Mesenchymal stem cell (in vitro differentiated cells and primary cell): ENCODE measurements at regions not wholly inside any gene's neighbourhood (a gene's known extent, or its start where the extent isn't known, plus 50 kb on each side); places are given as distances from the start of the nearest gene placed in this dataset.
A peak's percentile ranks its signal among the peaks of the same experiment; 100 is the strongest.
"Not testable (repeated sequence)": the region's sequence is repeated elsewhere in the genome, so short reads cannot be mapped to it uniquely, and the experiment has no call there.

Source experiments
- DNase-seq: peaks from one replicate; pipeline ENCODE4 v3.0.0-alpha.2; 2013
- H2AFZ ChIP-seq: one replicate; pipeline ENCODE4 v1.6.1; 2013; ENCODE audit warnings: low read depth, mild to moderate bottlenecking, control low read depth, inconsistent platforms, low read length, moderate library complexity
- H2AK5ac ChIP-seq: 2 replicates; pipeline ENCODE4 v1.6.1; 2013; ENCODE audit warnings: low read length, moderate library complexity, mild to moderate bottlenecking, inconsistent platforms; ENCODE audit not compliant: severe bottlenecking
- H2BK120ac ChIP-seq: one replicate; pipeline ENCODE4 v1.6.1; 2013; ENCODE audit warnings: low read depth, mild to moderate bottlenecking, inconsistent platforms, low read length, moderate library complexity
- H2BK12ac ChIP-seq, 2 experiments: one replicate each; pipeline ENCODE4 v1.6.1; 2013; ENCODE audit warnings: inconsistent platforms in 2 of 2, low read length in 2 of 2, mild to moderate bottlenecking in 2 of 2, moderate library complexity in 2 of 2, control low read depth in 1 of 2
- H2BK15ac ChIP-seq: one replicate; pipeline ENCODE4 v1.6.1; 2013; ENCODE audit warnings: mild to moderate bottlenecking, low read depth, inconsistent platforms; ENCODE audit not compliant: poor library complexity, severe bottlenecking
- H2BK5ac ChIP-seq: 2 replicates; pipeline ENCODE4 v1.6.1; 2013; ENCODE audit warnings: low read depth, mild to moderate bottlenecking, low read length, control low read depth, inconsistent platforms; ENCODE audit not compliant: poor library complexity, severe bottlenecking
- H3K14ac ChIP-seq, 2 experiments: one replicate each; pipeline ENCODE4 v1.6.1; 2013; ENCODE audit warnings: inconsistent platforms in 2 of 2, low read length in 2 of 2, control low read depth in 1 of 2, mild to moderate bottlenecking in 1 of 2, moderate library complexity in 1 of 2
- H3K18ac ChIP-seq, 2 experiments: one replicate each; pipeline ENCODE4 v1.6.1; 2013; ENCODE audit warnings: inconsistent platforms in 2 of 2, low read length in 2 of 2, control low read depth in 1 of 2, low read depth in 1 of 2, mild to moderate bottlenecking in 1 of 2
- H3K23ac ChIP-seq, 2 experiments: one replicate each; pipeline ENCODE4 v1.6.1; 2013; ENCODE audit warnings: inconsistent platforms in 2 of 2, low read length in 2 of 2, mild to moderate bottlenecking in 2 of 2, moderate library complexity in 2 of 2, control low read depth in 1 of 2
- H3K27ac ChIP-seq: 2 replicates; pipeline ENCODE4 v1.5.1; 2013; ENCODE audit warnings: mild to moderate bottlenecking, moderate library complexity, low read length, control low read depth, inconsistent platforms; ENCODE audit not compliant: poor library complexity, severe bottlenecking
- H3K27me3 ChIP-seq, 2 experiments: 2 replicates each; pipeline versions ENCODE4 v1.6.1 to v1.7.0; 2013; ENCODE audit warnings: low read length in 2 of 2, mild to moderate bottlenecking in 2 of 2, moderate library complexity in 2 of 2, control low read depth in 1 of 2, inconsistent platforms in 1 of 2; ENCODE audit not compliant: control insufficient read depth in 1 of 2, insufficient read depth in 1 of 2
- H3K36me3 ChIP-seq, 2 experiments: 2 replicates each; pipeline versions ENCODE4 v1.6.1 to v1.7.0; 2013; ENCODE audit warnings: low read length in 2 of 2, control low read depth in 1 of 2, inconsistent platforms in 1 of 2, low read depth in 1 of 2, mild to moderate bottlenecking in 1 of 2; ENCODE audit not compliant: insufficient read depth in 2 of 2, control insufficient read depth in 1 of 2
- H3K4ac ChIP-seq, 2 experiments: one replicate each; pipeline ENCODE4 v1.6.1; 2013; ENCODE audit warnings: inconsistent platforms in 2 of 2, low read length in 2 of 2, mild to moderate bottlenecking in 2 of 2, moderate library complexity in 2 of 2, control low read depth in 1 of 2, low read depth in 1 of 2
- H3K4me1 ChIP-seq: 2 replicates; pipeline ENCODE4 v1.6.1; 2013; ENCODE audit warnings: low read depth, low read length, control low read depth; ENCODE audit not compliant: control insufficient read depth, insufficient read depth
- H3K4me2 ChIP-seq: 2 replicates; pipeline ENCODE4 v1.6.1; 2013; ENCODE audit warnings: low read length, mild to moderate bottlenecking, inconsistent platforms; ENCODE audit not compliant: poor library complexity, severe bottlenecking
- H3K4me3 ChIP-seq, 2 experiments: 2 replicates each; pipeline versions ENCODE4 v1.5.1 to v1.7.0; 2013; ENCODE audit warnings: low read length in 2 of 2, mild to moderate bottlenecking in 2 of 2, control low read depth in 1 of 2, low read depth in 1 of 2; ENCODE audit not compliant: insufficient read depth in 1 of 2
- H3K79me1 ChIP-seq: replicated peaks from 2 replicates; pipeline ENCODE4 v1.6.1; 2013; ENCODE audit warnings: mild to moderate bottlenecking, control low read depth, low read length, inconsistent platforms; ENCODE audit not compliant: poor library complexity, severe bottlenecking
- H3K9ac ChIP-seq: 2 replicates; pipeline ENCODE4 v1.7.0; 2013; ENCODE audit warnings: mild to moderate bottlenecking, low read length, moderate library complexity
- H3K9me3 ChIP-seq: 2 replicates; pipeline ENCODE4 v1.7.0; 2013; ENCODE audit warnings: mild to moderate bottlenecking, low read length; ENCODE audit not compliant: control insufficient read depth
- H4K8ac ChIP-seq: one replicate; pipeline ENCODE4 v1.6.1; 2013; ENCODE audit warnings: inconsistent platforms, mild to moderate bottlenecking, low read length, moderate library complexity
- H4K91ac ChIP-seq: one replicate; pipeline ENCODE4 v1.6.1; 2013; ENCODE audit warnings: mild to moderate bottlenecking, low read length, inconsistent platforms
- WGBS: methylation state at CpG from one replicate; pipeline ENCODE4 v1.1.7; 2013; ENCODE audit warnings: mixed read lengths; 5-methylcytosine and 5-hydroxymethylcytosine counted together

DNA sequence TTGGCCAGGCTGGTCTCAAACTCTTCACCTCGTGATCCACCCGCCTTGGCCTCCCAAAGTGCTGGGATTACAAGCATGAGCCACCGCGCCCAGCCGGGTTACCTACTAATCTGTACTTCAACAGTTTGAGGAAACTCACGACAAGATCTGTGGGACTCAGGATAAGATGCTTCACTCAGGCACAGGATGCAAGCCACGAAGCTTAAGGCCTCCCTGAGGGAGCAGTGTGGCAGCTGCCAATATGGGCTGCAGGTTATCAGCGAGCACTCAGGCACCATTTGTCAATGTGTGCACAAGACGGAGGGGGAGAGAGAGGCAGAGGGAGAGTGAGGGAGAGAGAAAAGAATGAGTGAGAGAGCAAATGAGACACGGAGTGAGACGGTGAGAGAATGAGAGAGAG, 173.6 kb upstream of the RAB6C start:
- H3K4me1 ChIP-seq, result no peaks in the 10 kb centered on the region
- H3K14ac ChIP-seq, result no peak overlapping the region
- no peak overlapping the region for H3K4me3 ChIP-seq
- no peak overlapping the region for H3K4ac ChIP-seq
- WGBS, result 75% methylated on average over 11 of the region's 11 CpGs
- no peaks in the 10 kb centered on the region for H3K79me1 ChIP-seq
- H3K9ac ChIP-seq, result no peak overlapping the region
- no peak overlapping the region for H2BK5ac ChIP-seq
- no peak overlapping the region for H3K4me2 ChIP-seq
- no peak overlapping the region for H3K23ac ChIP-seq
- H2AK5ac ChIP-seq, result no peak overlapping the region
- no peak overlapping the region for H3K27ac ChIP-seq
- no peak overlapping the region for H3K18ac ChIP-seq
- peaks cover 0 to 4% of the 10 kb centered on the region in 2 experiments for H3K27me3 ChIP-seq
- no peak overlapping the region for H2BK15ac ChIP-seq
- no peak overlapping the region for H2AFZ ChIP-seq
- DNase-seq, result no peak
- H3K9me3 ChIP-seq, result no peaks in the 10 kb centered on the region
- H3K36me3 ChIP-seq, result no peaks in the 10 kb centered on the region
- no peak overlapping the region for H4K8ac ChIP-seq
- peak overlapping the region; percentile 30 for H4K91ac ChIP-seq
- no peak overlapping the region for H2BK120ac ChIP-seq
- no peak overlapping the region for H2BK12ac ChIP-seq

DNA sequence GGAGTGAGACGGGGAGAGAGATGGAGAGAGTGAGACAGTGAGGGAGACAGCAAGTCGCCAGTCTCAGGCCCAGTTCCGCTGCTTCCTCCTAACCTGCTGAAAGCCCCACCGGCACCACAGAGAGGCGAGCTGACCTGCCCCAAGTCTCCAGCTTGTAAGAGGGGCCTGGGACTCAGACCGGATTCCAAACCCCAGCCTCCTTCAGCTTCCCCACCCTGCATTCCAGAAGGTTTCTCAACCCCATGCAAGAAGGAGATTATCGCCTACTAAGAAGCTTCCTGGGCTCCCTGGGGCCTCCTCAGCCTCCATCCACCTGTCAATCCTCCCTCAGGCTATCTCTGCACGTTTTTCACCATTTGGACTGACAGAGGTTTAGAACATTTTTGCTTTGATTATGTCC, 173.1 kb upstream of the RAB6C start:
- peak overlapping the region; percentile 30 for H4K91ac ChIP-seq
- peaks cover 0 to 7% of the 10 kb centered on the region in 2 experiments for H3K27me3 ChIP-seq
- no peak overlapping the region for H2AK5ac ChIP-seq
- no peak for DNase-seq
- no peak overlapping the region for H2BK12ac ChIP-seq
- no peaks in the 10 kb centered on the region for H3K4me1 ChIP-seq
- no peak overlapping the region for H3K27ac ChIP-seq
- WGBS, result 41% methylated on average over 6 of the region's 8 CpGs
- no peak overlapping the region for H3K4me2 ChIP-seq
- H3K18ac ChIP-seq, result no peak overlapping the region
- H3K9ac ChIP-seq, result no peak overlapping the region
- H3K36me3 ChIP-seq, result no peaks in the 10 kb centered on the region
- H2BK15ac ChIP-seq, result no peak overlapping the region
- no peak overlapping the region for H2BK120ac ChIP-seq
- no peak overlapping the region for H3K4me3 ChIP-seq
- no peak overlapping the region for H4K8ac ChIP-seq
- H3K14ac ChIP-seq, result no peak overlapping the region
- no peak overlapping the region for H3K4ac ChIP-seq
- H3K23ac ChIP-seq, result no peak overlapping the region
- H2BK5ac ChIP-seq, result no peak overlapping the region
- no peaks in the 10 kb centered on the region for H3K79me1 ChIP-seq
- no peaks in the 10 kb centered on the region for H3K9me3 ChIP-seq
- H2AFZ ChIP-seq, result no peak overlapping the region

DNA sequence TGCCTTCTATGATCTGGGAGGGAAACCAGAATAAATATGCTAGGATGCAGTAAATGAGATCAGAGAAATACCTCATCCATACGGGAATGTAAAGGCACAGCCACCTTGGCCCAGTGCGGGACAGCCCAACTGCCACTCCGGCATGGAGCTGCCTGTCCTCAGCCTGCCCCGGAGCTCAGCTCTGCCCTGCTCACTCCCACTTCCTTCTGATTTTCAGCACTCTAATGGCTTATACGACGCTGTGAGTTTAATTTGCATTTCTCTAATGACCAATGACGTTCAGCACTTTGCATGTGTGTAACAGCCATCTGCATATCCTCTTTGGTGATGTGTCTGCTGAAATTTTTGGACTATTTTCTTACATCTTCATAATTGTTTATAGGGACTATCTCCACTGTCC, 172.5 kb upstream of the RAB6C start:
- DNase-seq, result no peak
- H3K27me3 ChIP-seq, result peaks cover 0 to 11% of the 10 kb centered on the region in 2 experiments
- H3K23ac ChIP-seq, result no peak overlapping the region
- H3K14ac ChIP-seq, result no peak overlapping the region
- 46% methylated on average over 7 of the region's 7 CpGs for WGBS
- H3K9ac ChIP-seq, result no peak overlapping the region
- H2BK5ac ChIP-seq, result no peak overlapping the region
- H4K91ac ChIP-seq, result peak overlapping the region; percentile 76
- H3K18ac ChIP-seq, result no peak overlapping the region
- H3K27ac ChIP-seq, result no peak overlapping the region
- no peak overlapping the region for H2BK120ac ChIP-seq
- no peak overlapping the region for H3K4me2 ChIP-seq
- no peak overlapping the region for H2BK12ac ChIP-seq
- no peak overlapping the region for H3K4ac ChIP-seq
- no peak overlapping the region for H2AFZ ChIP-seq
- no peaks in the 10 kb centered on the region for H3K4me1 ChIP-seq
- no peak overlapping the region for H2BK15ac ChIP-seq
- H3K4me3 ChIP-seq, result no peak overlapping the region
- H2AK5ac ChIP-seq, result no peak overlapping the region
- no peaks in the 10 kb centered on the region for H3K79me1 ChIP-seq
- H3K36me3 ChIP-seq, result no peaks in the 10 kb centered on the region
- no peaks in the 10 kb centered on the region for H3K9me3 ChIP-seq
- no peak overlapping the region for H4K8ac ChIP-seq

- WGBS, result 65% methylated on average over 11 of the region's 22 CpGs
Observed at GRCh38 chr2:129807642-129808338, 171.7 kb upstream of the RAB6C start.

More at GRCh38 chr2:129807642-129808338, 171.7 kb upstream of the RAB6C start:
- not testable (repeated sequence) for H3K36me3 ChIP-seq, H3K27ac ChIP-seq, H2AFZ ChIP-seq, H3K4ac ChIP-seq, H3K79me1 ChIP-seq, H2BK5ac ChIP-seq, H3K14ac ChIP-seq, H3K4me1 ChIP-seq, H3K4me3 ChIP-seq, H2AK5ac ChIP-seq, H4K8ac ChIP-seq, H4K91ac ChIP-seq, H3K4me2 ChIP-seq, H2BK15ac ChIP-seq, H3K18ac ChIP-seq, H3K23ac ChIP-seq, H3K9me3 ChIP-seq, DNase-seq, H2BK120ac ChIP-seq, H2BK12ac ChIP-seq, H3K9ac ChIP-seq
- peaks cover 0 to 11% of the 10 kb centered on the region in 2 experiments for H3K27me3 ChIP-seq
